GM18502 (cell line): ENCODE measurements at regions not wholly inside any gene's neighbourhood (a gene's known extent, or its start where the extent isn't known, plus 50 kb on each side); places are given as distances from the start of the nearest gene placed in this dataset.
A peak's percentile ranks its signal among the peaks of the same experiment; 100 is the strongest.
"Not testable (repeated sequence)": the region's sequence is repeated elsewhere in the genome, so short reads cannot be mapped to it uniquely, and the experiment has no call there.

Experiments
- ATAC-seq: cut with Tn5 transposase; IDR thresholded peaks from one replicate; pipeline ENCODE4 v1.9.1; 2021; ENCODE audit warnings: mild to moderate bottlenecking; ENCODE audit not compliant: unreplicated experiment, poor library complexity

DNA sequence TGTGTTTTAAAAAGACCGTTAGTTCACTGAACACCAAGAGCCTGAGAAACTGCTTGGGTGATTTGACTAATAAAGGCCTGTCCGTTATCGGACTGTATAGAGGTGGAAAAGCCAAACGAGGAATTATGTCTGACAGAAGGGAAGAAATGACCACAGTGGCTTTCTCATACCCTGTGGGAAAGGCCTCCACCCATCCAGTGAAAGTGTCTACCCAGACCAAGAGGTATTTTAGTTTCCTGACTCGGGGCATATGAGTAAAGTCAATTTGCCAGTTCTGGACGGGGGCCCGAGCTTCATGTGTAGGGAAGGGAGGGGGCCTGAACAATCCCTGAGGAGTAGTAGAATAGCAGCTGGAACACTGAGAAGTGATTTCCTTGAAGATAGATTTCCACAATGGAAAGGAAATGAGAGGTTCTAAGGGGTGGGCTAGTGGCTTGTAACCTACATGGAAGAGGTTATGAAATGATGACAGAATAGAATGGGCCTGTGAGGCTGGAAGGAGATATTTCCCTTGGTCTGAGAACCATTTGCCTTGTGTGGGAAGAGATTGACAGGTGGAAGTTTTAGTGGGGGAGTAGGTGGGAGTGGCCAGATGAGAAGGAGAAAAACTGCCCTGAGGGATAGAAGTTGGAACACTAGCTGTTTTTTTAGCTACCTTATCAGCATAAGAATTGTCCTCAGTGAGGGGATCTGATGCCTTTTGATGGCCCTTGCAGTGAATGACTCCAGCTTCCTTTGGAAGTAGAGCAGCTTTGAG, 106.4 kb upstream of the PPM1J start:
- not testable (repeated sequence) for ATAC-seq

DNA sequence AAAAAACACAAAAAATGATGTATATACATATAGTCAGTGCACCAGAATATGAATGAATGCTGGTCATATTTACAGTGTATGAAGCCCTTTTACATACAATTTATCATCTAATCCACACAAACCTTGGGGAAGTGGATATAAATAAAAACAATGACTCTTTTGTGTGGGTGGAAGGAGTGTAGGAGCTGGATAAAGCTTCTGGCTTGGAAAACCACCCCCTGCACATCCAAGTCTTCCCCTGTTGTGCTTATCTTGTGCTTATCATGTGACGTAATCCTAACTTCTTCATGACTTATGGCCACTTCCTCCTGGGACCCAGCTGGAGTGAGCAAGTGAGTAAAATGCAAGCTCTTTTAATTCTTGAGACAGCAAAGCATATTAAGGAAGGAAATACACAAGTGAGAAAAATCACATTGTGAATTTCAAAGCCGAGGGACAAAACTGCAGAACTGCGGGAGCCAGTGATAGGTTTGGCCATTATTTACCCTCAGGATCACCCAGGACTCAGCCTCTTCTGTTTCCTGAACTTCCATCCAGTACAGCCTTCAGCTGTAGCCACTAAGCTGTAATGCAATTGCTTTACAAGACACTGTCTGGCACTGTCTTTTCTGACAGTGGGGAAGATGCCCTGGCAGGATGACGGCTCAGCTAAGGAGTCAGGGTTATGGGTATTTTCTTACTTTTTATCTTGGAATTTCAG, 104.0 kb upstream of the PPM1J start:
- ATAC-seq = no peak

DNA sequence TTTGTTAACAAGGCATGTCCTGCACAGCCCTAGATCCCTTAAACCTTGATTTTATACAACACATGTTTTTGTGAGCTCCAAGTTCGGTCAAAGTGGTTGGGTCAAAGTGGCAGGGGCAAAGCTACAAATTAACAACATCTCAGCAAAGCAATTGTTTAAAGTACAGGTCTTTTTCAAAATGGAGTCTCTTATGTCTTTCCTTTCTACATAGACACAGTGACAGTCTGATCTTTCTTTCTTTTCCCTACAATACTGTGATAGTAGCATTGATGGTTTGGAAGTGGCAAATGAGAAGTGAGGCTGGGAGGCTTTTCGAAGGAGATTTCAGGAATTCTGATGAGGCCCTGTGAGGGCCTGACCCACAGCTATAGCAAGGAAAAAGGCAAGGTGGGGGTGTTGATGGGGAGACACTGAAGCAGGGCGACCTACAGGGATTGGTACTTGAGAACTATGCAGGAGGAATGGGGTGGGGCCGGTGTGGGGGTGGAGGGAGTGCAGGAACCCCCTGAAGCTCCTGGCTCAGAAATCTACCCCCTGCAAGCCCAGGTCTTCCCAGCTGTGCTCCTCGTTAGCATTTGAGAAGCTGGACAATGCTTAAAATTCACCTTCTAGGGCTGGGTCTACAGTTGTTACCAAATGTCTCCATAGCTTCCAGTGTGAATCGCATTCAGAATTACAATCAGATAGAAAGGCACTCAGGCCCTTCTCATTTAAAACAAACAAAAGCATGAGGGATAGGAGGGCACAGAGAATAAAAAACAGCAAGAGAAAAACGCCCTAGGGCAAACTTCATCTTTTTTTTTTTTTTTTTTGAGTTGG, 102.6 kb upstream of the PPM1J start:
- no peak for ATAC-seq

DNA sequence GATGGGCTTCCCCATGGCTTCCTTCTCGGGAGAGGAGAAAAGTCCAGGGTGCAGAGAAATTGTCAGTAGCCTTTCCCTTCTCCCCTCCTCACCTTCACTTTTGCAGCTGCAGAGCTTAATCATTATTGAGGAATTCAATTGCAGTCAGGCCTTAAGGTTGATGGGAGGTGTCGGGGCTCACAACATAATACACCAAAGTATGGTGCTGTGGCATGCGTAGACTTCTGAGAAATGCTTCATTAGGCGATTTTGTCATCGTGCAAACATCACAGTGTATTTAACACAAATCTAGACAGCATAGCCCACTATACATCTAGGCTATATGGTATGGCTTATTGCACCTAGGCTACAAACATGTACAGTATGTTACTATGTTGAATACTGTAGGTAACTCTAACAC, 100.2 kb upstream of the PPM1J start:
- no peak for ATAC-seq

DNA sequence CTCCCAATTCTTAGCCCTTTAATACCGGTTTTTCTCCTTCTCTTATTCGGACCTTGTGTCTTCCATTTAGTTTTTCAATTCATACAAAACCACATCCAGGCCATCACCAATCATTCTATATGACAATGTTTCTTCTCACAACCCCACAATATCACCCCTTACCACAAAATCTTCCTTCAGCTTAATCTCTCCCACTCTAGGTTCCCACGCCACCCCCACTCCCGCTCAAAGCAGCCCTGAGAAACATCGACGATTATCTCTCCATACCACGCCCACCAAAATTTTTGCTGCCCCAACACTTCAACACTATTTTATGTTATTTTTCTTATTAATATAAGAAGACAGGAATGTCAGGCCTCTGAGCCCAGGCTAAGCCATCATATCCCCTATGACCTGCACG, 99.5 kb upstream of the PPM1J start:
- not testable (repeated sequence) for ATAC-seq

DNA sequence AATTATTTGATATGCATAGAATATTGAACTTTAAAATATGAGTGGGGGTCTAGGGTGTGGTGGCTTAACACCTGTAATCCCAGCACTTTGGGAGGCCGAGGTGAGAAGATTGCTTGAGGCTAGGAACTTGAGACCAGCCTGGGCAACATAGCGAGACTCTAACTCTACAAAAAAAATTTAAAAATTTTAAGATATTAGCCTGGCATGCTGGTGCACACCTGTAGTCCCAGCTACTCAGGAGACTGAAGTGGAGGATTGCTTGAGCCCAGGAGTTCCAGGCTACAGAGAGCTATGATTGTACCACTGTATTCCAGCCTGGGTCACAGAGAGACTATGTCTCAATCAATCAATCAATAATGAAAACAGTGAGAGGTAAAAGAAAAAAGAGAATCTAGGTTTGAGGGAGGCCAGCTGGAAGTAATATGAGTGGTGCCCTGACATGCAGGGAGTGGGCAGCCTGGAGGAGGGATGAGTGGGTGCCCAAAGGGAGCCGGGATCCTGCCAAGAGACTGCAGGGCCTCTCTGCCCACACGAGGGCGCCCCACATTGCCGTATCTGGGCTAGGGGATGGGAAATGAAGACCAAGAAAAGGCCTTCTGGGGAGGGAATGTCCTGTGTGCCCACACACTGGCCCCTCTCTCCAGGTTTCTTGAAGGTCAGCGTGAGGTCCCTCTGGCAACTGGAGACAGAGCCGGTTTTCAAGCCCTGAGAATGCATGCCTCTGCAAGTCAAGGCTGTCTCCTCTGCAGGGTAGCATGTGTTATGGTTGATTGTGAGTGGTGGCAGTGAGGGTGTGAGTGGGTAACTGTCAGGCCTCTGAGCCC, 93.9 kb upstream of the PPM1J start:
- ATAC-seq = peak; percentile 67

DNA sequence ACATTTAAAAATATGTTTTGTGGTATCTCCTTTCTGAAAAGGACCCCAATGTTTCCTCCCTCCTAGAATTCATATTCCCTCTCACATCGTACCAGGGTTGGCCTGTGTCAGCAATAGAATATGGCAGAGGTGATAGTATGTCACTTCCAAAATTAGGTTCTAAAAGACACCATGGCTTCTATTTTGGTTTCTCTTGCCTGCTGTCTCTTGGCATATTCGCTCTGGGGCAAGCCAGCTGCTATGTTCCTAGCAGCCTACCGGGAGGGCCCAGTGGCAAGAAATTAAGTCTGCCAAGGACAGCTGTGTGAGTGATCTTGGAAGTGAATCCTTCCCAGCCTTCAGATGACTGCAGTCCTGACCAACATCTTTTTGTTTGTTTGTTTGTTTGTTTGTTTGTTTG, 92.9 kb upstream of the PPM1J start:
- ATAC-seq = no peak

DNA sequence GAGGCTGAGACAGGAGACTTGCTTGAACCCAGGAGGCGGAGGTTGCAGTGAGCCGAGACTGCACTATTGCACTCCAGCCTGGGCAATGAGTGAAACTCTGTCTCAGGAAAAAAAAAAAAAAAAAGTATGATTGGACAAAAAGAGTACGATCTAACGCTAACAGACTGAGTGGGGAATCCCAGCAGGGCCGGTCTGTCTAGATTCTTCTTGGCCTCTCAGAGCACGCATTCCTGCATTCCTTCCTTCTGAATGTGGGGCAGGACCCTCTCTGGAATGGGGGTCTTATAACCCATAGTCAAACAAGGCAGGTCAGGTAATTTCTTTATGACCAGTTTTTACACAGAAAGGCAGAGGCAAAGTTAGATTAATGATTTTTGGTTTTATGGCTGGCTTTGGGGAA, 92.0 kb upstream of the PPM1J start:
- ATAC-seq = no peak

DNA sequence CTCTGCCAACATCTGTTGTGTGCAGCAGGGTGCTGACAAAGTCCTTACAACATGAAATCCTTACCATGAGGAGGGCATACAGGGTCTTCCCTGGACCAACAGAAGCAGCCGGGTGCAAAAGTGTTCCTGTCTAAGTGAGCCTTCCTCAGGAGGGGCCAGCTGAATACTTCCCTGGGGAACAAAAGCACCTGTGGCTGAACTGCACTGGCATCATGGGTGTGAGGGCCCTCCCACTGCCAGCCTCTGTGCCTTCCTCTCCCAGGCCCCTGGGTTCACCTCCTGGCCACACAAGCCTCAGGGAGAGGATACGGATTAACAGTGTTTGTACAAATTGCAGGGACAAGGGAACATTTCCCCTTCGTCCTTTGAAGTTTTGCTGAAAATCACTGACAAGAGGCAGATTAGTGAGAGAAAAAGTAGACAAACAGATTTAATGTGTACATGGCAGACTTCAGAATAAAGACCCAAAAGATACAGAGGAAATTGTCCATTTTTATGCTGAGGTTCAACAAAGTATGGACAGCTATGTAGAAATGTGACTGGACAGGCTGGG, 91.0 kb upstream of the PPM1J start:
- no peak for ATAC-seq

DNA sequence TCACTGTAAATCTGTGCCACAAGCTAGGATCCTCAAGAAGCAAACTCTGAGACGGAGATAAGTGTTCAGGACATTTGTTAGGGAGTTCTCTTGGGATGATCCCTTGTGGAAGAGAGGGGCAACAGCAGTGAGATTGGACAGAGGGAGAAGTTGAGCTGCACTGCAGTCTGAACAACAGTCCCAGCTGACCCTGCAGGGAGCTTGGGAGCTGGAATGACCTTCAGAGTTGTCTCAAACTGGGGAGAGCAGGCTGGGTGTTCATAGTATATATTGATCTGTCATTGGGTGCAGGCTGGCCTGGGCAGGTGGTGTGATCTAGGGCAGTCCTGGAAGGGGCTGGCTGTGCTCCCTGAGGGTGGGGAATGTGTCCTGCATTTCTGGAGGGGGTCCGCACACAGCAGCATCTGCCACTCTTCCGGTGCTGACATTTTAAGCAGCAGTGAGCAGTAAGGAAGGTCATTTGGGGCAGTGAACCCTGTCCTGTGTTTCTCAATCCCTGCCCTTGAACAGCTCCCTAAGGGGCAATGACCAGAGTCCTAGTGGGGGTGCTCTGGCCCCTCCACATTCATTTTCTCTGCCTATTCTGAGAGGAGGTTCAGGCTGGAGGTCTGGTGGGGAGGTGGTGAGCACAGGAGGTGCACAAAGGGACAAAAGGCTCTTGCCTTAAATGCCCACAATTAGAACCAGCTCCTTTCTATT, 90.2 kb upstream of the PPM1J start:
- ATAC-seq = no peak

DNA sequence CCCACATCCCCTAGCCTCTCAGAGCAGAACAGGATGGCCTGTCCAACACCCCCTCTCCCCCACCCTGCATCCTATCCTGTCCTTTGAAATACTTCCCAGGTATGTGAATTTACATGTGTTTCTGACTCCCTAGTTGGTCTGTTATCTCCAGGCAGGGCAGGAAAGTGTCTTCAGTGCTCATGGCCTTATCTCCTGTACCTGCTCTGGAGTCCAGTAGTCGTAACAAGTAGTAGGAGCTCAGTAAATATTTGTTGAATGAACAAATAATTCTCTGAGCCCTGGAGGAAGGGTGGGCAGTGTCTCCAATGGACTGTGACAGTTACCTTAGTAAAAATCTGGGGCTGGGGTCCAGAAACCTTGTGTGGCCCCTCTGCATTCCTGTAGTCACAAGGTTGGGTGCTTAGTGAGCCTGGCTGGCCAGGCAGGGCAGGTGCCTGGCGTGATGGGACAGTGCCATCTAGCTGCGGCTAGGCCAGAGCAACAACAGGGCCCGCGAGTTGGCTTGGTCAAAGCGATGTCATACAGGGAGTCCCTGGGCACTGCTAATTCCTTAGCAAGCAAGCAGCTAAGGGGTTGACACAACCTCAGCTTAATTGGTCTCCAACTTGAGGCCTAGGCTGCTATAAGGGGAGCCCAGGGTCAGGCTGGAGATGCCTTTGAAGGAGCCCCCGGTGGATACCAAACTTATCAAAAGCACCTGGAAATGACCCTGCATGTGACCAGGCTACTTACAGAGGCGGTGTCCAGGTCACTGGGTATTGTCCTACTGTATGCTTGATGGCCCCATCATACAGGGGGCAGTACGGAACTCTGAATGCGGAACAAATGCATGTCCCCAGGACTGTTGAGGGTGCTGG, 89.0 kb upstream of the PPM1J start:
- no peak for ATAC-seq

DNA sequence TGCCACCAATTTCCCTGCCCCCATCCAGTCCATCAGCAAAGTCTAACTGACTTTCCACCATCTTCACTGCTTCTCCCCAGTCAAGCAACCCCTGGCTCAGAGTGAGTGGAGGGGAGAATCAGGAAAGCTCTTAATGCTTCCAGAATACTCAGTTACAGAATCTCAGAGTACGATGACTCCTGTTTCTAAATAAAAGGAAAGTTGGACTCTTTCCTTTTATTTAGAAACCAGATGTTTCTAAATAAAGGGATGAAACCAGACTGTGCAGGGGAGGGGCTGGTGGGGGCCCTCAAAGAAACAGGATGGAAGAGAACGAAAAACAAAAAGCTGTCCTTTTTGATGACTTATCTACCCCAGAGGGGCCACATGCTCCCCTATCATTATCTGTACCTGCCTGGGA, 85.2 kb upstream of the PPM1J start:
- no peak for ATAC-seq

DNA sequence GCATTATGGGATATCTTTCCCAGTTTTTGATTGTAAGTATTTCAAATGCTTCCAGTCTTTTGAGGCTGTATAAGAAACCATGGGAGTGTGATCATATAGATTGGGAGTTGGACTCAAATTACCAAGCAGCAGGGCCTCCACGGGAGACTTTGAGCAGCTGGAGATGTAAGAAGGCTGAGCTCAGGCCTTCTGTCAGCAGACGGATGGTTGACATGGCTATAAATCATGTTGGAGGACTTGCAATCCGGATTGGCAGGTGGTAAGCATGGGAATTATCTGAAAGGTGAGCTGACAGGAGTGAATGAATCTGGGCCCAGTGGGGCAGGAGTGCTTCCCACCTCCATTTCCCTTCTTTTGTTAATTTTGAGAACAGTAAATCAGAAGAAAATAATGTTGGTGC, 83.2 kb upstream of the PPM1J start:
- no peak for ATAC-seq

DNA sequence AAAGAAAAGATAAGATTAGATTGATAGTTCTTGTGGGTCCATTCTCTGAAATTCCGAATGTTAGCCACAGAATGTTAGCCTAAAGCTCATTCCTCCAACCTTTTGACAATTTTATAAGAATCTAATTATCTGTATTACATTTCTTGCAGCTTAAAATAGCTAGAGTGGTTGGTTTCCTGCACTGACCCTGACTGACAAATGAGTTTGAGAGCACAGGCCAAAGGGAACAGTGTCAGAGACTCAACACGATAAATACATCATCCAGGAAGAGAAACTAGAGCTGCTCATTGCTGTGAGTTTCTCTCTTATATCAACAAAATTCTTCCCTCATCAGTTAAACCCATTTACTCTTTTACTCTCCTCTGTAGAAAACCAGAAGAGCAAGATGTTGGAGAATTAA, 82.1 kb upstream of the PPM1J start:
- ATAC-seq = no peak

DNA sequence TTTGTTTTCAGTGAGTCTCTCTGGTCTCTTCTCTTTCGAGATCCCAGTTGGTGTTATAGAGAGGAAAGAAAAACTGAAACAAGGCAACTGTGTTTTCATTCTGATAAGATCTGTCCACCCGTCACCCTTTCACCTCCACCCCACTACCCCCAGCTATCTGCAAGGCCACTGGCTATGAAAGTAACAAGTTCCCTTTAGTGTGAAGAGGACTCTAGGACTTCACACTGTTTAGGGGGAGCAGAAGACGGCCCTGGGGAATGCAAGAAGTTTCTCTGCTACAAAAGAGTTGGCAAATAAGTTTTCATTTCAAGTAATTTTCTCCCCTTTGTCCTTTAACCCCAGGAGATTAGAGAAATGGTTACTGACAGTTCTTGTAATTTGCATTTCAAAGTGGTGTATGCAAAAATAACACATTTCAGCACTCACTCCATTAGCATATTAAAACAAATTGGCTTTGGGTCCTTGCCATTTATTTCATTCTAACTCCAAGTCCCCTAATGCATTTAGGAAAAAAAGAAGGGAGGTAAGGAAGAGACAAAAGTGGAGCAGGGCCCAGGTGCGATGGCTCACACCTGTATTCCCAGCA, 79.6 kb upstream of the PPM1J start:
- peak; percentile 58 for ATAC-seq

DNA sequence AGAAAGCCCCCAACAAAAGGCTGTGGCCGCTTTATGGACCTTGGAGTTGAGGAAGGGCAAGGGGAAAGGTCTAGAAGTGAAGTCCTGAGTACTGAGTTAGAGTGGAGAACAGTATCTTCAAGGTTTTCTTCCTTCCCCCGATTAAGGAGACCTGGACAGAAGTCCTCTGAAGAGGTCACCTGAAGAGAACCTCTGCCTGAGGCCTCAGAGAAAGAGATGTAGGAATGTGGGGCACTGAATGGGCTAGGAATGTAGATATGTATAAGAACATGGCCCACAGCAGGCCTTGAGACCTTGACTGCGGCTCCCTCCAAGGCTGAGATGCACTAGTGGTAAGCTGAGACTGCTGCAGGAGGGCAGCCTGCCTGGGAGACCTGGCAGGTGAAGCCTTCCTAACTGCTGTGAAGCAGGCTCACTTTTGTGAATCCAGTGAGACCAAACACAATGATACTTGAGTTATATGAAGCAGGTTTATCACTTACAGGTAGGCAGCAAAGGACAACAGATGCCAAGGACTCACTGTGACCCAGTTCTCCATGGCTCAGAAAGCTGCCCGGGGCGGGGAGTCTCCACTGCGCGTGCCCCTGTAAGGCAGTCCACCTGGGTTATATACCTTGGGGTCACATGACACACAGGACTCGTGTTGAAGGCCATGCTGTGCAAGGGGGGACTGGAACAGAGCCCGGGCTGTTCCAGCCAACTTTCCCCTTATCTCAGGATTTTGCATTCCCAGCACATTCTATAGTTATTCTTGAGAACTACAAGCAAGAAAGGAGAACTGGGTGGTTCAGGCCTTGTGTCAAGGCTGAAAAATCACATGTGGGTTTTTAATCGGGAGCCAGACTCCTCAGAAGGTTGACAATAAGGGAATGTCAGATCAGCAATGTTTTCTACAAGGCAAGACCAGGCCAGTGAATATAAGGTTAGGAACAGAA, 78.8 kb upstream of the PPM1J start:
- no peak for ATAC-seq

DNA sequence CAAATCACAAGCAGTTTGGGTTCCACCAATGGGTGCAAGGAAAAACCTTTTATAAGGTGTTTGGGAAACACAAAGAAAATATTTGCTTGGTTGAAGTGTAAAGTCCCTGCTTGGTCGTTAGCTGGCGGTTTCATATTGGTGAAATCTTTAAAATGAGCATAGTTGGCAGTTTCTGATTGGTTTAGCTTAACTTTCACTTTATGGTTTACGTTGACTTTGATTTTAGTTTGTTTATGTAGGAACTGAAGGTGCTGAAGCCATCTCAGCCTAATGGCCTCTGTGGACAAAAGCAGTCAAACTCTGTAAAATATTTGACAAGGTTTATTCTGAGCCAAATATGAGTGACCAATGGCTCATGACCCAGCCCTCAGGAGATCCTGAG, 76.6 kb upstream of the PPM1J start:
- no peak for ATAC-seq
